K562 (cell line): ENCODE measurements at regions not wholly inside any gene's neighbourhood (a gene's known extent, or its start where the extent isn't known, plus 50 kb on each side); places are given as distances from the start of the nearest gene placed in this dataset.

Experiments
- ATAC-seq: fragments of 200-7000 bp; cut with Tn5 transposase; 3 replicates; pipeline ENCODE4 v1.9.1; 2020; ENCODE audit warnings: moderate library complexity
- BruUV-seq: library from RNA; stranded (reverse); fragments of 400-500 nt; replicated peaks from 2 replicates; lab custom pipeline; 2021; lab: Mats Ljungman, UMichigan
- CTCF ChIA-PET: fragments of 300-600 bp; formaldehyde crosslinking; extraction: SDS; loops from one replicate; lab custom pipeline; 2021; ENCODE audit warnings: low intra/inter-chr PET ratio; lab: Yijun Ruan, JAX
- POLR2A ChIA-PET: fragments of 300-600, 350-650 bp; sonication (Branson Sonifier 250); formaldehyde crosslinking; extraction: SDS; loops from one replicate; lab custom pipeline; 2021; ENCODE audit warnings: antibody characterized with exemption, inconsistent platforms; lab: Yijun Ruan, JAX
- DNase-seq, 4 experiments: peaks; one replicate each; pipeline versions ENCODE4 v3.0.0 to v3.0.0-alpha.2; 2011 to 2018; ENCODE audit warnings: low spot score in 3 of 4, mixed read lengths in 3 of 4; ENCODE audit errors: extremely low read depth in 1 of 4
- FAIRE-seq: peaks from 2 replicates; lab custom pipeline; 2011; peaks lifted over from hg19 to GRCh38; lab: Jason Lieb, UNC
- H2AFZ ChIP-seq: 2 replicates; pipeline ENCODE4 v1.6.0; 2011; ENCODE audit warnings: low read depth, low read length, control low read depth, inconsistent platforms
- H3K27ac ChIP-seq: fragments of 200-600 bp; 3 replicates; pipeline ENCODE4 v1.8.0; 2011; ENCODE audit warnings: low read depth, mild to moderate bottlenecking, control low read depth, inconsistent platforms, low read length, moderate library complexity, mixed read lengths; ENCODE audit errors: extremely low read depth
- H3K27me3 ChIP-seq, 2 experiments: fragments of 300-600 bp in 1 of 2; 2 replicates in 1 of 2; 3 replicates in 1 of 2; pipeline versions ENCODE4 v1.6.0 to v1.8.0; 2011; ENCODE audit warnings: inconsistent platforms in 2 of 2, low read length in 2 of 2, mild to moderate bottlenecking in 1 of 2, mixed read lengths in 1 of 2, moderate library complexity in 1 of 2; ENCODE audit not compliant: control insufficient read depth in 2 of 2, insufficient read depth in 2 of 2
- H3K36me3 ChIP-seq: fragments of 300-600 bp; 3 replicates; pipeline ENCODE4 v1.8.0; 2011; ENCODE audit warnings: mild to moderate bottlenecking, low read length, inconsistent platforms; ENCODE audit not compliant: control insufficient read depth, insufficient read depth
- H3K4me1 ChIP-seq, 2 experiments: fragments of 200-600 bp in 1 of 2; replicated peaks in 1 of 2; 2 replicates in 1 of 2; 3 replicates in 1 of 2; pipeline versions ENCODE4 v1.5.1 to v1.8.0; 2011; ENCODE audit warnings: inconsistent platforms in 2 of 2, low read length in 2 of 2, mild to moderate bottlenecking in 1 of 2, mixed read lengths in 1 of 2, moderate library complexity in 1 of 2; ENCODE audit not compliant: control insufficient read depth in 2 of 2, insufficient read depth in 2 of 2
- H3K4me2 ChIP-seq: 2 replicates; pipeline ENCODE4 v1.6.1; 2011; ENCODE audit warnings: low read length, control low read depth, inconsistent platforms, mixed read lengths; ENCODE audit not compliant: insufficient read depth
- H3K4me3 ChIP-seq: fragments of 200-600 bp; sonication (generic), shearing (Covaris generic); 2 replicates; pipeline ENCODE4 v1.5.1; 2016; ENCODE audit warnings: control low read depth, inconsistent platforms
- H3K79me2 ChIP-seq: fragments of 200-600 bp; 3 replicates; pipeline ENCODE4 v1.8.0; 2011; ENCODE audit warnings: low read length, inconsistent platforms; ENCODE audit not compliant: control insufficient read depth, insufficient read depth
- H3K9ac ChIP-seq, 2 experiments: 2 replicates each; pipeline versions ENCODE4 v1.6.0 to v1.6.1; 2011; ENCODE audit warnings: low read depth in 2 of 2, low read length in 2 of 2, control low read depth in 1 of 2, inconsistent platforms in 1 of 2, mild to moderate bottlenecking in 1 of 2, mixed read lengths in 1 of 2; ENCODE audit not compliant: insufficient read depth in 1 of 2
- H3K9me1 ChIP-seq: one replicate; pipeline ENCODE4 v1.6.0; 2011; ENCODE audit warnings: inconsistent platforms, mild to moderate bottlenecking, low read length, moderate library complexity; ENCODE audit not compliant: control insufficient read depth, insufficient read depth
- H3K9me3 ChIP-seq: replicated peaks from 2 replicates; pipeline ENCODE4 v1.5.1; 2011; ENCODE audit warnings: low read depth, low read length, inconsistent platforms; ENCODE audit not compliant: control insufficient read depth, insufficient read depth
- H4K20me1 ChIP-seq: replicated peaks from 2 replicates; pipeline ENCODE4 v1.6.1; 2011; ENCODE audit warnings: low read length, inconsistent platforms, mixed read lengths; ENCODE audit not compliant: control insufficient read depth, insufficient read depth
- FOS ChIP-seq: IDR thresholded peaks from 3 replicates; pipeline ENCODE4 v1.6.1; 2011; ENCODE audit not compliant: insufficient read length; ENCODE audit errors: extremely low read depth
- HDAC6 ChIP-seq: IDR thresholded peaks from 2 replicates; pipeline ENCODE4 v1.6.1; 2012; ENCODE audit warnings: low read depth, mild to moderate bottlenecking, control low read depth, inconsistent platforms, low read length, moderate library complexity
- RBM34 ChIP-seq: fragments of 200-400 bp; formaldehyde crosslinking; IDR thresholded peaks from 2 replicates; pipeline ENCODE4 v1.6.1; 2018; ENCODE audit warnings: low read length, borderline replicate concordance; ENCODE audit not compliant: insufficient read depth
- TEAD2 ChIP-seq: fragments of 450-650 bp; IDR thresholded peaks from 2 replicates; pipeline ENCODE4 v1.6.1; 2016; ENCODE audit warnings: missing genetic modification characterization, control low read depth, missing compliant biosample characterization
- ZNF12 ChIP-seq: sonication (generic); formaldehyde crosslinking; IDR thresholded peaks from 2 replicates; pipeline ENCODE4 v1.4.0; 2020; ENCODE audit warnings: mild to moderate bottlenecking, missing genetic modification reagents
- ZNF184 ChIP-seq: sonication (generic); formaldehyde crosslinking; IDR thresholded peaks from 2 replicates; pipeline ENCODE4 v1.5.0; 2020; ENCODE audit warnings: missing genetic modification reagents
- ZNF695 ChIP-seq: fragments of 450-650 bp; formaldehyde crosslinking; IDR thresholded peaks from 2 replicates; pipeline ENCODE4 v1.4.0; 2020; ENCODE audit warnings: mild to moderate bottlenecking, moderate library complexity
- ZNF778 ChIP-seq: fragments of 450-650 bp; formaldehyde crosslinking; IDR thresholded peaks from 2 replicates; pipeline ENCODE4 v1.4.0; 2020; ENCODE audit warnings: mild to moderate bottlenecking, moderate library complexity
- WGBS: fragments of 100-300 bp; shearing (Covaris generic); methylation state at CpG from one replicate; pipeline ENCODE4 v1.1.6; 2016; ENCODE audit warnings: low coverage, mixed read lengths; ENCODE audit not compliant: insufficient coverage; ENCODE audit errors: missing lambda C conversion rate; 5-methylcytosine and 5-hydroxymethylcytosine counted together
- in situ Hi-C: fragments of 300-500 bp; cut with MboI; formaldehyde crosslinking; loops from 4 replicates; pipeline ENCODE4 v1.15.0; 2018; ENCODE audit warnings: inconsistent platforms, mixed read lengths
- intact Hi-C: fragments of 100-400 bp; cut with micrococcal nuclease; formaldehyde crosslinking; loops from 2 replicates; pipeline ENCODE4 v1.14.2; 2022
- TF ChIP-seq, protein P1 (sequence below): sonication (generic); formaldehyde crosslinking; IDR thresholded peaks from 2 replicates; pipeline ENCODE4 v1.8.1; 2023; ENCODE audit warnings: mild to moderate bottlenecking, missing genetic modification reagents, moderate library complexity
- TF ChIP-seq, protein P2 (sequence below): fragments of 450-650 bp; formaldehyde crosslinking; IDR thresholded peaks from 2 replicates; pipeline ENCODE4 v1.4.0; 2022; ENCODE audit warnings: mild to moderate bottlenecking, moderate library complexity

DNA sequence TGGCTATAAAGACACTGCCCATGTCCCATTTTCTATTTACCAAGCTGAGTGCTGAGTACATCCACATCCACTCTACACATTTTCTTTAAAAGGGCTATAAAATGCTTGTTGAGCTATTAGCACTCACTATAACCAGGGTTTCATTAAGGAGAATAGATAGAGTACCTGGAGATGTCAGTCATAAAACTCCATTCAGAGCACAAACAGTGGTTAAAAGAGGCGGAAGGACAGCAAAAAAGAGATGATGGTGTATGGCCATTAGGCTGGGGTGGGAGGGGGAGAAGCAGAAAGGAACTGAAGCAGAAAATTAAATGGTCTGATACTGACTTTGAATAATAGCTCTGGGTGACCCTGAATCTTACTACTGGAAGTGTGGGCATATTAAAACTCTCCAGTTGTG lies 609.9 kb upstream of the MAP3K7 start:
- H2AFZ ChIP-seq, result no peak overlapping the region
- H3K9me3 ChIP-seq, result no peaks in the 10 kb centered on the region
- no peaks in the 10 kb centered on the region for H3K36me3 ChIP-seq
- intact Hi-C loops, result no loop called here
- H3K27me3 ChIP-seq, result no peaks in the 10 kb centered on the region
- CTCF ChIA-PET, result no interaction called here
- 0% methylated on average over 1 of the region's 1 CpG for WGBS
- DNase-seq, result no peak
- no peak for TF ChIP-seq HDAC6
- TF ChIP-seq FOS, result no peak
- no peak for TF ChIP-seq TEAD2 (tag)
- no peak for TF ChIP-seq ZNF12 (CRISPR knock-in tag)
- TF ChIP-seq, protein P1, sequence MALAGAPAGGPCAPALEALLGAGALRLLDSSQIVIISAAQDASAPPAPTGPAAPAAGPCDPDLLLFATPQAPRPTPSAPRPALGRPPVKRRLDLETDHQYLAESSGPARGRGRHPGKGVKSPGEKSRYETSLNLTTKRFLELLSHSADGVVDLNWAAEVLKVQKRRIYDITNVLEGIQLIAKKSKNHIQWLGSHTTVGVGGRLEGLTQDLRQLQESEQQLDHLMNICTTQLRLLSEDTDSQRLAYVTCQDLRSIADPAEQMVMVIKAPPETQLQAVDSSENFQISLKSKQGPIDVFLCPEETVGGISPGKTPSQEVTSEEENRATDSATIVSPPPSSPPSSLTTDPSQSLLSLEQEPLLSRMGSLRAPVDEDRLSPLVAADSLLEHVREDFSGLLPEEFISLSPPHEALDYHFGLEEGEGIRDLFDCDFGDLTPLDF, result no peak
- no peak for TF ChIP-seq ZNF184 (CRISPR knock-in tag)
- TF ChIP-seq ZNF778 (CRISPR knock-in tag), result no peak
- no peak for TF ChIP-seq RBM34
- TF ChIP-seq, protein P2, sequence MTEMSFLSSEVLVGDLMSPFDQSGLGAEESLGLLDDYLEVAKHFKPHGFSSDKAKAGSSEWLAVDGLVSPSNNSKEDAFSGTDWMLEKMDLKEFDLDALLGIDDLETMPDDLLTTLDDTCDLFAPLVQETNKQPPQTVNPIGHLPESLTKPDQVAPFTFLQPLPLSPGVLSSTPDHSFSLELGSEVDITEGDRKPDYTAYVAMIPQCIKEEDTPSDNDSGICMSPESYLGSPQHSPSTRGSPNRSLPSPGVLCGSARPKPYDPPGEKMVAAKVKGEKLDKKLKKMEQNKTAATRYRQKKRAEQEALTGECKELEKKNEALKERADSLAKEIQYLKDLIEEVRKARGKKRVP (CRISPR knock-in tag), result no peak
- TF ChIP-seq ZNF695 (CRISPR knock-in tag), result no peak
- TF ChIP-seq, all 486 proteins: peak for 0
- in situ Hi-C loops, result no loop called here
- Histone ChIP-seq H3K4me2 (no peak overlapping the region), H3K27ac (no peak overlapping the region), H3K79me2 (no peaks in the 10 kb centered on the region), H3K4me3 (no peak overlapping the region), H3K4me1 (no peaks in the 10 kb centered on the region), H3K9ac (no peak overlapping the region), H4K20me1 (no peaks in the 10 kb centered on the region), H3K9me1 (no peaks in the 10 kb centered on the region)
- ATAC-seq, result no peak
- FAIRE-seq, result no peak
- POLR2A ChIA-PET, result no interaction called here
- BruUV-seq, result no TSS peak
